Stimulated activated CD4-positive, alpha-beta T cell treated with anti-CD3 and anti-CD28 coated beads, TNF-alpha, amount 100 ng/mL, for 48 hours (primary cell): ENCODE measurements at regions not wholly inside any gene's neighbourhood (a gene's known extent, or its start where the extent isn't known, plus 50 kb on each side); places are given as distances from the start of the nearest gene placed in this dataset.
"Not testable (repeated sequence)": the region's sequence is repeated elsewhere in the genome, so short reads cannot be mapped to it uniquely, and the experiment has no call there.

Experiments
- DNase-seq, 3 donors: peaks; one replicate each; pipeline ENCODE4 v3.0.0-alpha.2; 2020; ENCODE audit warnings: low read depth in 3 of 3

- no peak for DNase-seq
Observed at GRCh38 chr5:38607396-38607795, 51.0 kb upstream of the LIFR start.

- no peak for DNase-seq
Observed at GRCh38 chr5:38607930-38608564, 51.6 kb upstream of the LIFR start.

GRCh38 chr5:38608874-38609273 lies 52.4 kb upstream of the LIFR start:
- no peak for DNase-seq

- DNase-seq: no peak
Observed at GRCh38 chr5:38612851-38613250, 56.4 kb upstream of the LIFR start.

GRCh38 chr5:38613490-38613889 lies 57.0 kb upstream of the LIFR start:
- no peak for DNase-seq

- DNase-seq: no peak
Observed at GRCh38 chr5:38613992-38614836, 57.8 kb upstream of the LIFR start.

GRCh38 chr5:38615042-38615441 lies 58.6 kb upstream of the LIFR start:
- no peak for DNase-seq

GRCh38 chr5:38615981-38616451 lies 59.6 kb upstream of the LIFR start:
- DNase-seq: no peak

GRCh38 chr5:38618154-38618553 lies 61.7 kb upstream of the LIFR start:
- no peak for DNase-seq

GRCh38 chr5:38621331-38621730 lies 64.9 kb upstream of the LIFR start:
- DNase-seq: no peak

GRCh38 chr5:38621840-38622437 lies 65.5 kb upstream of the LIFR start:
- no peak for DNase-seq

GRCh38 chr5:38622723-38623129 lies 66.3 kb upstream of the LIFR start:
- DNase-seq: no peak

GRCh38 chr5:38624541-38624940 lies 68.1 kb upstream of the LIFR start:
- DNase-seq: not testable (repeated sequence)

GRCh38 chr5:38631376-38631775 lies 74.9 kb upstream of the LIFR start:
- not testable (repeated sequence) for DNase-seq

GRCh38 chr5:38634568-38635369 lies 78.3 kb upstream of the LIFR start:
- no peak for DNase-seq

- DNase-seq: no peak
Observed at GRCh38 chr5:38636626-38637025, 80.2 kb upstream of the LIFR start.

- DNase-seq: no peak
Observed at GRCh38 chr5:38638656-38639055, 82.2 kb upstream of the LIFR start.

GRCh38 chr5:38639377-38640358 lies 83.2 kb upstream of the LIFR start:
- no peak for DNase-seq

GRCh38 chr5:38641003-38641402 lies 84.6 kb upstream of the LIFR start:
- no peak for DNase-seq

- no peak for DNase-seq
Observed at GRCh38 chr5:38642189-38642911, 85.9 kb upstream of the LIFR start.
